ENCODE measurements at regions not wholly inside any gene's neighbourhood (a gene's known extent, or its start where the extent isn't known, plus 50 kb on each side); places are given as distances from the start of the nearest gene placed in this dataset.
A peak's percentile ranks its signal among the peaks of the same experiment; 100 is the strongest.

DNA sequence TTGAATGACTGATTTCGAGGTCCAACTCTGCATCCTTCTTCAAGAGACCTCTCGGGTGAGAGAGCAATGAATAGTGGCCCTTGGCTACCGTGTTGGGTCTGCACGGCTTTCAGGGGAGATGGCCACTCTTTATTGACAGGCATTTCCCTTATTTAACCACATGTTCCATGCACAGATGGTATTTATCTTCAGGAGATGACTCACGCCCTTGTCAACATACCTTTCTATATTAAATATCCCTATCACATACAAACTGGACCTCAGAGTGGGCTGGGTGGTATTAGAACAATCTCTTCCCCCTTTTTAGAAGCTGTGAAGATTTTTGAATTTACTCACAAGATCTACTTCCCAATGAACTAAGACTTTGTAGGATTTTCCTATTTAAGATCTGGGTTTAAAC lies 109.6 kb upstream of the CDC42EP3 start:
- in situ Hi-C loops (cut with MboI; ENCODE audit: low sequenced_read_pairs): no loop called here
- no peak for DNase-seq (ENCODE audit: low spot score in 2 of 2)
- H3K4me3 ChIP-seq: no peak overlapping the region
- no peaks in the 10 kb centered on the region for H3K9me3 ChIP-seq
- peaks cover 3% of the 10 kb centered on the region for H3K4me1 ChIP-seq
- no peaks in the 10 kb centered on the region for H3K27me3 ChIP-seq (ENCODE audit: low read depth)
- no peaks in the 10 kb centered on the region for H3K36me3 ChIP-seq (replicated peaks)

DNA sequence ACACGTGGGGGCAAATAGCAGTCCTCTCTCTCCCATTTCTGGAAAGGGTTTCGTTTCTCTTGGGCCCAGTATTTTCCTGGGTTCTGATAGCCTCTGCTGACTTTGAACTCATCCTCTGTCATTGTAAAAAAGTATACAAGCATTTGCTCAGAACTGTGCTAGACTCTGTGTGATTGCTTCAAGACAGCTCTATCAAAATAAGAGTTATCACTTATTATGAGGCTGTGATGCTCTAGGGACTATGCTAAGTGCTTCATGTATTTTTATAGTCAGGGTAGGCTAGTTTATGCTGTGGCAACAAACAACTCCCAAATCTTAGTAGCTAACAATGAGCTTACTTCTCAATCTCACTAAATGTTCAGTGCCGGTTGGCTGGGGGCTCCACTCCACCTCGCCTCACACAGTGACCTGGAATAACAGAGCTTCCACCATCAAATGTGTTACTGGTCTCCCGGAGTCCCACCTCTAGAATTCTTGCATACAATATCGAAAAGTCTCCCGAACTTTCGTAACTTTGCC lies 110.8 kb upstream of the CDC42EP3 start:
- Histone ChIP-seq H3K9me3 (no peaks in the 10 kb centered on the region), H3K27me3 (ENCODE audit: low read depth) (no peaks in the 10 kb centered on the region), H3K4me3 (no peak overlapping the region), H3K4me1 (peaks cover 13% of the 10 kb centered on the region), H3K36me3 (replicated peaks) (no peaks in the 10 kb centered on the region)
- DNase-seq (ENCODE audit: low spot score in 2 of 2): no peak
- in situ Hi-C loops (cut with MboI; ENCODE audit: low sequenced_read_pairs): no loop called here

DNA sequence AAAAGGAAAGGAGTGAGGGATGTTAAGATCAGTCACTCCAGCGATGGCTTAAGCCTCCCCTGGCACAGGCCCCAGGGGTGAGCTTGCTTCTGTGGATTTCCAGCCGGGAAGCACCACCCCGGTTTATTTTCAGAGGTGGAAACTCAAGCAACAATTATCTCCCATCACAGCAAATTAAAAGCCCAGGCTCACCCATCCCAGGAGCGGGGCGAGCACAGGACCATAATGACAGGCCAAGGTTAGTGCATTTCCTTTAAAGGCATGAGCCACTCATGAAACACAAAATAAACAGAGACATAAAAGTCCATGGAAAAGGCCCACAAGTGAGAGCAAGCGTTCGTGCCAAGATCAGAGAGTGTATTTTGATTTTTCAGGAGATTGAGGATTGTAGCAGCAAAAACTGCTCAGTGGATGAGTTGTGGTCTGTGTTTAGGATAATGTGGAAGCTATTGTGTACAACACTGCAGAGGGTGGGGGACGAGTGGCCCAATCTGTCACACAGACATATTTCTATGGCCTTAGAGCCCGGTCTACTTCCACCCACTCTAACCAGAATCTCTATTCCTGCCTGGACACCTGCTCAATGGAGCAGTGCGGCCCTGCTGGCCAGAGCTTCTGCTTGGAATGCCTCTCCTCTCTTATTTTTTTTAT lies 111.4 kb upstream of the CDC42EP3 start:
- in situ Hi-C loops (cut with MboI; ENCODE audit: low sequenced_read_pairs): no loop called here

DNA sequence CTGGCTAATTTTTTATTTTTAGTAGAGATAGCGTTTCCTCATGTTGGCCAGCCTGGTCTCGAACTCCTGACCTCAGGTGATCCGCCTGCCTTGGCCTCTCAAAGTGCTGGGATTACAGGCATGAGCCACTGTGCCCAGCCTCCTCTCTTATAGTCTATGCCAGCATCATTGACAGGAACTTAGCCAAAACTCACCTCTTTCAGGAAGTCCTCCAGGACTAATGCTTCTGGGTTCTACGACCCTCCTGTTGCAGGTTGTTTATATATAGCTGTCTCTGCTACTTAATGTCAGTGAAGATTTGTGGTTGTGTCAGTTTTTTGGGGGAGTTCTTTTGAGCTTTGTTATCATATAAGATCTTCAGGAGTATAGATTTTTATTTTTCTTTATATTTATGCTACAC lies 112.1 kb upstream of the CDC42EP3 start:
- Histone ChIP-seq H3K27me3 (ENCODE audit: low read depth) (no peaks in the 10 kb centered on the region), H3K36me3 (replicated peaks) (no peaks in the 10 kb centered on the region), H3K9me3 (no peaks in the 10 kb centered on the region), H3K4me1 (peaks cover 15% of the 10 kb centered on the region), H3K4me3 (no peak overlapping the region)
- DNase-seq (ENCODE audit: low spot score in 2 of 2): no peak
- in situ Hi-C loops (cut with MboI; ENCODE audit: low sequenced_read_pairs): no loop called here

More for the DNA sequence above, 111.4 kb upstream of the CDC42EP3 start:
- no peaks in the 10 kb centered on the region for H3K36me3 ChIP-seq (replicated peaks)
- H3K4me1 ChIP-seq: peaks cover 15% of the 10 kb centered on the region
- no peaks in the 10 kb centered on the region for H3K27me3 ChIP-seq (ENCODE audit: low read depth)
- H3K9me3 ChIP-seq: no peaks in the 10 kb centered on the region
- H3K4me3 ChIP-seq: no peak overlapping the region
- DNase-seq (ENCODE audit: low spot score in 2 of 2): no peak

DNA sequence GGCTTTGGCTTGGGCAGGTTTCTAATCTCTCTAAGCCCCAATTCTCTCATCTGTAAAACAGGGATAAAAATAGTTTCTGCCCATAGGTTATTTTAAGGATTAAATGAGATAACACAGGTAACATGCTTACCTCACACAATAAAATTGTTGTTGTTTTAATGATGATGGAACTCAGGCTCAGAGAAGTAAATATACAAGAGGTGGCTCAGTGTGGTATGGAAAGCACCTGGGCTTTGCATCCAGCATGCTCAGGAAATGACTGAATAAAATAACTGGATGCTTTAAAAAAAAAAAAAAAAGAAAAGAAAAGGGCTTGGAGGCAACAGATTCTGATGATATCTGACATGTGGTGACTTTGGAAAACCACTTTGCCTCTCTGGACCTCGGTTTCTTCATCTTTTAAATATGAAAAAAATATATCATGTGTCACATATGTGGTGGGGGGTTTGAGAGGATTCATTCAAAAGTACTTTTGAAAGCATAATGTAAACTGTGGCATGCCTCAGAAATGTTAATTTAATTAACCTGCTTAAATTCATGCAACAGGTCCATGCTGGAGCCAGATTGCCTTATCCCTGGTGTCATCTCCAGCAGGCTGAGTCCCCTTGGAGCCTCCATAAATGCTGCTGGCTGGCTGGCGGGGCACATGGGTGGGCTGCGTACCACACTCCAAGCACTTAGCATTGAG lies 112.8 kb upstream of the CDC42EP3 start:
- no peaks in the 10 kb centered on the region for H3K9me3 ChIP-seq
- no peak for DNase-seq (ENCODE audit: low spot score in 2 of 2)
- in situ Hi-C loops (cut with MboI; ENCODE audit: low sequenced_read_pairs): no loop called here

DNA sequence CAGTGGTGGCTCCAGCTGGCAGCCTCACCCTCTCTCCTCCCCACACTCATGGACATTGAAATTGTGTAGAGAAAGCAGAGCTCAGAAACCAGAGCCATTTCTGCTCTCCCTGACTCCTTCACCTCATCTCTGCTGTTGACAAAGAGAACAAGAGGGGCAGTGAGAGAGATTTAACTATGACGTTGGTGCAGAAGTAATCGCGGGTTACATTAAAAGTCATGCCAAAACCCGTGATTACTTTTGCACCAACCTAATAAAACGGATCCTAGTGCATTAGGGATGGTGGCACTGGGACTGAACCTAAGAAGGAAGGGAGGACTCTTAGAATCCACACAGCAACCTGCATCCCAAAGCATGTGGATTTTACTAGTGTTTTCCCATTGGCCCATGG lies 113.3 kb upstream of the CDC42EP3 start:
- Histone ChIP-seq H3K36me3 (replicated peaks) (no peaks in the 10 kb centered on the region), H3K9me3 (no peaks in the 10 kb centered on the region), H3K27me3 (ENCODE audit: low read depth) (no peaks in the 10 kb centered on the region), H3K4me1 (peaks cover 13% of the 10 kb centered on the region), H3K4me3 (no peak overlapping the region)
- in situ Hi-C loops (cut with MboI; ENCODE audit: low sequenced_read_pairs): no loop called here
- no peak for DNase-seq (ENCODE audit: low spot score in 2 of 2)

More for the DNA sequence above, 112.8 kb upstream of the CDC42EP3 start:
- Histone ChIP-seq H3K27me3 (ENCODE audit: low read depth) (no peaks in the 10 kb centered on the region), H3K36me3 (replicated peaks) (no peaks in the 10 kb centered on the region), H3K4me1 (peaks cover 15% of the 10 kb centered on the region), H3K4me3 (no peak overlapping the region)

DNA sequence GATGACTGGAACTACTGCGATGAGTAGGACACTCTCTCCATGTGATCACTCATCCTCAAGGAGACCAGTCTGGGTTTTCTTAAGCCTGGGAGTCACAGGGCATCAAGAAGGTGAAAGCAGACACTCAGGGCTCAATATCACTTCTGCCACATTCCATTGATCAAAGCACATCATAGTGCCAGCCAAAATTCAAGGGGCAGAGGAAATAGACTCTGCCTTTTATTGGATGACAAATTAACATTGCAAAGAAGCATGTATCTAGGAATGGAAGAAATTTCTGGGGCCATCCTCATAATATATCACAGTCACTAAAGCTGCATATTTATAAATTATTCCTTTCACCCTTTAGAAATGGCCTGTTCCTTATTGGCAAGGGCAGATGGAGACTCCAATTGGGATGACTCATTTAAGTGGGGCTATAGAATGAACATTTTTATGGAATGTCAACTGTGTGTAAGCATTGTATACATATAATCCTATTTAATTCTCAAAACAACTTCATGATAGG lies 114.8 kb upstream of the CDC42EP3 start:
- in situ Hi-C loops (cut with MboI; ENCODE audit: low sequenced_read_pairs): no loop called here
- Histone ChIP-seq H3K36me3 (replicated peaks) (no peaks in the 10 kb centered on the region), H3K4me1 (peaks cover 12% of the 10 kb centered on the region), H3K9me3 (no peaks in the 10 kb centered on the region), H3K27me3 (ENCODE audit: low read depth) (no peaks in the 10 kb centered on the region), H3K4me3 (no peak overlapping the region)
- peak in 1 of 2 experiments; percentile 42 for DNase-seq (ENCODE audit: low spot score in 2 of 2)

DNA sequence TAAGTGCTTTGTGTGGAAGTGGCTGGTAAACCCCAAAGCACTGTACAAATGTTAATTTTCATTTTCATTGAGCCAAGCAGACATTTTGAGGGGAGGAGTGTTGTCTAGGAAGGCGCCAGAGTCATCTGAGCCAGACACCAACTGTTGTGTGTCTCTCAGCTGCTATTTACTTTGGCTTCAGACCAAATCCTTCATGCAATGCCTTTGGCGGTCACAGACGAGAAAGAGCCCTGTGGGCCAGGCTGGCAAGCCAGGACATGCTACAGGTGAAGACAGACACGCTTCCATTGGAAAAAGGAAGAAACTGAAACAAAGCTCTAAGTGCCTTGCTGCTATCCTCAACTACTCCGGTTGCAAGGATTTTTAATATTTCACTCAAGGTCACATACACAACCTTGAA lies 115.4 kb upstream of the CDC42EP3 start:
- Histone ChIP-seq H3K4me3 (no peak overlapping the region), H3K9me3 (no peaks in the 10 kb centered on the region), H3K36me3 (replicated peaks) (no peaks in the 10 kb centered on the region), H3K4me1 (peaks cover 12% of the 10 kb centered on the region), H3K27me3 (ENCODE audit: low read depth) (no peaks in the 10 kb centered on the region)
- peak; percentile 76 to 83 for DNase-seq (ENCODE audit: low spot score in 2 of 2)
- in situ Hi-C loops (cut with MboI; ENCODE audit: low sequenced_read_pairs): no loop called here

DNA sequence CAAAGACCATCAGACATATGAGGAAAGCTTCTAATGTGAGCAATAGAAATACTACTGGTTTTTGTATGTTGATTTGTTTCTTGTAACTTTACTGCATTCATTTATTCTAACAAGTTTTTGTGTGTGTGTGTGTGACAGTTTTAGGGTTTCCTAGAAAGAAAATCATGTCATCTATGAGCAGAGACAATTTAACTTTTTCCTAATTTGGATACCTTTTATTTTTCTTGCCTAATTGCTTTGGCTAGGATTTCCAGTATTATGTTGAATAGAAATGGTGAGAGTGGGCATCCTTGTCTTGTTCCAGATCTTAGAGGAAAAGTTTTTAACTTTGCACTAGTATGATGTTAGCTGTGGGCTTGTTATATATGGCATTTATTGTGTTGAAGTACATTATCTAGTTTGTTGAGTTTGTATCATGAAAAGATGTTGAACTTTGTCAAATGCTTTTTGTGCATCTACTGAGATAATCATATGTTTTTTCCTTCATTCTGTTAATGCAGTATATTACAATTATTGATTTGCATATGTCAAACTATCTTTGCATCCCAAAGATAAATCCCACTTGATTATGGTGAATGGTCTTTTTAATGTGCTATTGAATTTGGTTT lies 117.3 kb upstream of the CDC42EP3 start:
- H3K4me1 ChIP-seq: peaks cover 12% of the 10 kb centered on the region
- no peaks in the 10 kb centered on the region for H3K9me3 ChIP-seq
- in situ Hi-C loops (cut with MboI; ENCODE audit: low sequenced_read_pairs): no loop called here
- DNase-seq (ENCODE audit: low spot score in 2 of 2): no peak
- no peaks in the 10 kb centered on the region for H3K27me3 ChIP-seq (ENCODE audit: low read depth)
- H3K36me3 ChIP-seq (replicated peaks): no peaks in the 10 kb centered on the region
- H3K4me3 ChIP-seq: no peak overlapping the region

DNA sequence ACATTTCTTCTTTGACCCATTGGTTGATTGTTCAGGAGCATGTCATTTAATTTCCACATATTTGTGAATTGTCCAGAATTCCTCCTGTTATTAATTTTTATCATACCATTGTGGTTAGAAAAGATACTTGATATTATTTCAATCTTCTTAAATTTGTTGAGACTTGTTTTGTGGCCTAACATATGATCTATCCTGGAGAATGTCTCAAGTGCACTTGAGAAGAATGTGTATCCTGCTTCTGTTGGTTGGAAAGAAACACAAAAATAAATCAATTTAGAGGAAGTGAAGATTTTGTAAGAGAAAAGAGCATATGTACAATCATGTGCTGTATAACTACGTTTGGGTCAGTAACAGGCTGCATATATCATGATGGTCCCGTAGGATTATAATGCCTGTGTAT lies 118.6 kb upstream of the CDC42EP3 start:
- Histone ChIP-seq H3K9me3 (no peaks in the 10 kb centered on the region), H3K36me3 (replicated peaks) (no peaks in the 10 kb centered on the region), H3K27me3 (ENCODE audit: low read depth) (no peaks in the 10 kb centered on the region), H3K4me1 (peaks cover 13% of the 10 kb centered on the region), H3K4me3 (no peak overlapping the region)
- DNase-seq (ENCODE audit: low spot score in 2 of 2): no peak
- in situ Hi-C loops (cut with MboI; ENCODE audit: low sequenced_read_pairs): no loop called here

DNA sequence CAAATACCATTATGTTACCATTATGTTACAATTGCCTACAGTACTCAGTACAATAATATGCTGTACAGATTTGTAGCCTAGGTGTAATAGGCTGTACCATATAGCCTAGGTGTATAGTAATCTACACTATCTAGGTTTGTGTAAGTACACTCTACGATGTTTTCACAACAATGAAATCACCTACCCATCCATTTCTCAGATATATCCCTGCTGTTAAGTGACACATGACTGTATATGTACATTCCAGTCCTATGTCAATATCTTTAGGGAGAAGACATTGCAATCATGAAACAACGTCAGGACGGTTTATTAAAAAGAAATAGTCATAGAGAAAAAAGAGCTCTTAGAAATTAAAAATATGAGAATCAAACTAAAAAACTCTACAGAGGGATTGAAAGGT lies 119.0 kb upstream of the CDC42EP3 start:
- no peak for DNase-seq (ENCODE audit: low spot score in 2 of 2)
- peaks cover 18% of the 10 kb centered on the region for H3K4me1 ChIP-seq
- H3K4me3 ChIP-seq: no peak overlapping the region
- no peaks in the 10 kb centered on the region for H3K9me3 ChIP-seq
- in situ Hi-C loops (cut with MboI; ENCODE audit: low sequenced_read_pairs): no loop called here
- no peaks in the 10 kb centered on the region for H3K36me3 ChIP-seq (replicated peaks)
- no peaks in the 10 kb centered on the region for H3K27me3 ChIP-seq (ENCODE audit: low read depth)

DNA sequence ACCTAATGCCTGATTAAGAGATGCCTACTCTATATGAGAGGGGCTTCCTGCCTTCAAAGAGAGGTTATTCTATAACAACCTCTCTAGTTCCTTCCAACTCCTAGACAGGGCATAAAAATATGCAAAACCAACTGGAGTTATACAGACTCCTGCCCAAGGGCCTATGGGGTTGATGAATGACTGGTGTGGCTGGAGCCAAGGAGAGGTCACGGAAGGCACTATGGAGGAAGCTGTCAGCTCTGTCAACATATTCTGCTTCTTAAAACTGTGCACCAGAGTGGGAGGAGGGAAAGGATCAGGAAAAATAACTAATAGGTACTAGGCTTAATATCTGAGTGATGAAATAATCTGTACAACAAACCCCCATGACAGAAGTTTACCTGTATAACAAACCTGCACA lies 120.9 kb upstream of the CDC42EP3 start:
- no peak for DNase-seq (ENCODE audit: low spot score in 2 of 2)
- Histone ChIP-seq H3K4me3 (no peak overlapping the region), H3K27me3 (ENCODE audit: low read depth) (no peaks in the 10 kb centered on the region), H3K4me1 (peaks cover 20% of the 10 kb centered on the region), H3K9me3 (no peaks in the 10 kb centered on the region), H3K36me3 (replicated peaks) (no peaks in the 10 kb centered on the region)
- in situ Hi-C loops (cut with MboI; ENCODE audit: low sequenced_read_pairs): no loop called here

DNA sequence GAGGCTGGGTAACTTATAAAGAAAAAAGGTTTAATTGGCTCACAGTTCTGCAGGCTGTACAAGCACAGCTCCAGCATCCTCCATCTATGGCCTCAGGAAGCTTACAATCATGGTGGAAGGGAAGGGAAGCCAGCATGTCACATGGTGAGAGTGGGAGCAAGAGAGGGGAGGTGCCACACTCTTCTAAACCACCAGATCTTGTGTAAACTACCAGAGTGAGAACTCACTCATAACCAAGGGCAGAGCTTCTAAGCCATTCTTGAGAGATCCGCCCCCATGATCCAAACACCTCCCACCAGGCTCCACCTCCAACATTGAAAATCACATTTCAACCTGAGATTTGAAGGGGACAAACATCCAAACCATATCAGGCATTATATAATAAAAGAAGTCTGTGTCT lies 121.6 kb upstream of the CDC42EP3 start:
- Histone ChIP-seq H3K36me3 (replicated peaks) (no peaks in the 10 kb centered on the region), H3K4me3 (no peak overlapping the region), H3K4me1 (peaks cover 20% of the 10 kb centered on the region), H3K27me3 (ENCODE audit: low read depth) (no peaks in the 10 kb centered on the region), H3K9me3 (no peaks in the 10 kb centered on the region)
- no peak for DNase-seq (ENCODE audit: low spot score in 2 of 2)
- in situ Hi-C loops (cut with MboI; ENCODE audit: low sequenced_read_pairs): no loop called here

DNA sequence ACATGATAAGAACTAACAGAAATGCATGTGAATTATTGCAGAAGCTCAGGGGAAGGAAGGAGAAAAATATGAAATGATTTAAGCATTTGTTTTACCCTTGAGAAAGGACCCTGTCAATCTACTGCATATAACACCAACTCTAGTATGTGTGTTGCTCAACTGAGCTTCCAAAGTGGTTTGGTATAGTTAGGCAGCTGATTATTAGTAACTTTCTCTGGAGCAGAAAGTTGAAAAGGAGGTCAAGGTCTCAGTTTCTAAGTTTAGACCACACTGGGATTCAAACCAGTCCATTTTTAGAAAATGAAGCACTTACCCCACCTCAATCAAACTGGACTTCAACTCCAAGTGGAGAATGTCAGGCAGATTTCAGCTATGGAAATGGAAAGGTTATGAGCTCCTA lies 123.3 kb upstream of the CDC42EP3 start:
- Histone ChIP-seq H3K9me3 (no peaks in the 10 kb centered on the region), H3K27me3 (ENCODE audit: low read depth) (no peaks in the 10 kb centered on the region), H3K36me3 (replicated peaks) (no peaks in the 10 kb centered on the region), H3K4me1 (peaks cover 20% of the 10 kb centered on the region), H3K4me3 (no peak overlapping the region)
- in situ Hi-C loops (cut with MboI; ENCODE audit: low sequenced_read_pairs): no loop called here
- DNase-seq (ENCODE audit: low spot score in 2 of 2): no peak

All from HAP-1 (cell line).